Effector CD4-positive, alpha-beta T cell (primary cell): ENCODE measurements at regions not wholly inside any gene's neighbourhood (a gene's known extent, or its start where the extent isn't known, plus 50 kb on each side); places are given as distances from the start of the nearest gene placed in this dataset.

Experiments used
- DNase-seq: peaks from one replicate; pipeline ENCODE4 v3.0.0-alpha.2; 2020

GRCh38 chr18:21997207-21998143 is 171.9 kb upstream of the GATA6 start:
- no peak for DNase-seq

GRCh38 chr18:21998486-21998885 is 170.9 kb upstream of the GATA6 start:
- no peak for DNase-seq

- no peak for DNase-seq
These were observed 167.4 kb upstream of the GATA6 start for GRCh38 chr18:22001912-22002487.

GRCh38 chr18:22005191-22005841 is 164.1 kb upstream of the GATA6 start:
- DNase-seq, result no peak

GRCh38 chr18:22006458-22006857 is 162.9 kb upstream of the GATA6 start:
- no peak for DNase-seq

GRCh38 chr18:22009242-22009641 is 160.1 kb upstream of the GATA6 start:
- no peak for DNase-seq

- no peak for DNase-seq
These were observed 155.4 kb upstream of the GATA6 start for GRCh38 chr18:22013993-22014392.

- no peak for DNase-seq
These were observed 154.2 kb upstream of the GATA6 start for GRCh38 chr18:22015156-22015555.

- no peak for DNase-seq
These were observed 151.0 kb upstream of the GATA6 start for GRCh38 chr18:22018366-22018765.

- no peak for DNase-seq
These were observed 150.2 kb upstream of the GATA6 start for GRCh38 chr18:22019193-22019592.

- no peak for DNase-seq
These were observed 149.1 kb upstream of the GATA6 start for GRCh38 chr18:22020127-22020866.

- DNase-seq, result no peak
These were observed 148.5 kb upstream of the GATA6 start for GRCh38 chr18:22020867-22021370.

- no peak for DNase-seq
These were observed 147.7 kb upstream of the GATA6 start for GRCh38 chr18:22021701-22022100.

GRCh38 chr18:22024924-22025323 is 144.5 kb upstream of the GATA6 start:
- no peak for DNase-seq

GRCh38 chr18:22026362-22026761 is 143.0 kb upstream of the GATA6 start:
- no peak for DNase-seq

GRCh38 chr18:22026889-22027288 is 142.5 kb upstream of the GATA6 start:
- no peak for DNase-seq

- no peak for DNase-seq
These were observed 137.8 kb upstream of the GATA6 start for GRCh38 chr18:22031611-22032010.

- DNase-seq, result no peak
These were observed 136.9 kb upstream of the GATA6 start for GRCh38 chr18:22032392-22032961.

- no peak for DNase-seq
These were observed 136.3 kb upstream of the GATA6 start for GRCh38 chr18:22033085-22033484.

- DNase-seq, result no peak
These were observed 135.1 kb upstream of the GATA6 start for GRCh38 chr18:22034276-22034675.

- no peak for DNase-seq
These were observed 128.9 kb upstream of the GATA6 start for GRCh38 chr18:22040533-22040932.

GRCh38 chr18:22043837-22044236 is 125.6 kb upstream of the GATA6 start:
- DNase-seq, result no peak
